GM21619 (cell line): ENCODE measurements at regions not wholly inside any gene's neighbourhood (a gene's known extent, or its start where the extent isn't known, plus 50 kb on each side); places are given as distances from the start of the nearest gene placed in this dataset.

Source experiments
- ATAC-seq: cut with Tn5 transposase; IDR thresholded peaks from one replicate; pipeline ENCODE4 v1.9.1; 2021; ENCODE audit not compliant: unreplicated experiment

DNA sequence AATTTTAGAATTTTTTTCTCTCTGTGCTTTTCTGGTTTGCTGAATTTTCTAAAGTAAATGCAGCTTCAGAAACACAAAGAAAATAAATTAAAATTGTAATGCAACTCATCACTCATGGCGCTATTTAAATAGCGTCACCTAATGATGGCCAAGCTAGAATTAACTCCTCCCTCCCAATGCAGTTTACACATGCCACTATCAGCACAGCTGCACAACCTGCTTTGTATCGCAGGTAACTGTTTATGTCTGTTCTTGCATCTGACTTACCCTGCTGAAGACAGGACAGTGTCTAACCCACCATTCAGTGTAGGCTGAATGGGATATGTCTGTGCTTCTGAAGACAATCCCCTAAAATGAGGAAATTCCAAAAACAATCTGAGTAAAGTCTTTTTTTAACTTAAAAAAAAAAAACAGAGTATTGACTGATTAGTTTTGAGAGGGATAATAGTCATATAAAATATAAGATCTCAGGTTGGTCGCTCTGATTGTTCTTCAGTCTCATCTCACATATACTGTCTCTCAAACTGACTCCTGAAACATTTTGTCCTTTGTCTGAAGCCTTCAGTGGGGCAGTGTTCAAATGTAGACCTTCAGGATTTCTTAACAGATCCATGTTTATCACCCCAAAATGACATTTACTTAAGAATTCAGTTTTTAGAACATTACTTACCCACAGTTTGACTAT lies 271.4 kb downstream of the ZEB2 start:
- no peak for ATAC-seq

DNA sequence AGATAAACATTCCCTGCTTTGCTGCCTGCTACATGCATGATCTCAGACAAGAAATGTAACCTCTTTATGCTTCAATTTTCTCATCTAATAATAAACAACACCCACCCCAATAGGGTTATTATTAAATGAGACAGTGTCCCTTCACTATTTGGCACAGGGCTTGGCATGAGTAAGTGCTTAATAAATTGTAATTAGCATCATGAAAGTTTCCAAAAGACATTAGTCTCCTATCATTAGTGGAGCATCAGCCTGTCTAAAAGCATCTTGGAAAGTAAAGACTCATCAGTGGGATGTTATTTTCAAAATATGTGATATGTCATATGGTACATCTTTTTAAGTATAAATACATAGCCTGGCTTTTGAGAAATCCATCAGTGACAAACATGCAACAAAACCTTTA lies 275.0 kb downstream of the ZEB2 start:
- no peak for ATAC-seq

DNA sequence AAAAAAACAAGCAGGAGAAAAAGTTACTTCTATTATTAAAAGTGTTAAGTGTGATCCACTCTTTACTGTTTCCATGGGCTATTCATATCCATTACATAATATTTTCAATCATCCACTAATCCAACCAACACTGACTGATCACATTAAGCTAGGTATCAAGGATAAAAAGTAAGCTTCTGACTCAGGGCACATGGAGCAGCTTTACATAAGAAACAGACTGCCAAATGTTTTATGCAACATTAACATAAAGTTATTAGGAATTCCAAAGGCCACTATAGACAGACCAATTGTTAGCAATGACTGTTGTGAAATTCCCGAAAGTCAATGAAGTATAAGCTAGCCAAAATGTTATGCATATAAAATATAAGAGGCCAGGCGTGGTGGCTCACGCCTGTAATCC lies 277.6 kb downstream of the ZEB2 start:
- no peak for ATAC-seq

DNA sequence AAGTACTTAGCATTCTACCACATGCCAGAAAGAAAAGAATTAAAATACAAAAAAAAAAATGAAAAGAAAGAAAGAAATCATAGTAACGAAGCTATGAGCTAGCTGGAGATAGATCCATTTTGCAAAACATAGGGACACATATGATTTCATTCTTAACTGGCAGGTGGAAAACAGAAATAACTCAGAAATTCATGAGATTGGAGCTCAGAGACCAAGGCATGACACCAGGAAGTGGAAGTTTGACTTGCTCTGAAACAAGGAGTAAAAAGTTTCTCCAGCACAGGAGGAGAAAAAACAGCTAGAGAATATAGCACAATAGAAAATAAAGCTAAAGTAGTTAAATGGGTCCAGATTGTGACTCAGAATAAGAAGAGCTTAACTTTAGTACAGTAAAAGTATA lies 278.1 kb downstream of the ZEB2 start:
- no peak for ATAC-seq

DNA sequence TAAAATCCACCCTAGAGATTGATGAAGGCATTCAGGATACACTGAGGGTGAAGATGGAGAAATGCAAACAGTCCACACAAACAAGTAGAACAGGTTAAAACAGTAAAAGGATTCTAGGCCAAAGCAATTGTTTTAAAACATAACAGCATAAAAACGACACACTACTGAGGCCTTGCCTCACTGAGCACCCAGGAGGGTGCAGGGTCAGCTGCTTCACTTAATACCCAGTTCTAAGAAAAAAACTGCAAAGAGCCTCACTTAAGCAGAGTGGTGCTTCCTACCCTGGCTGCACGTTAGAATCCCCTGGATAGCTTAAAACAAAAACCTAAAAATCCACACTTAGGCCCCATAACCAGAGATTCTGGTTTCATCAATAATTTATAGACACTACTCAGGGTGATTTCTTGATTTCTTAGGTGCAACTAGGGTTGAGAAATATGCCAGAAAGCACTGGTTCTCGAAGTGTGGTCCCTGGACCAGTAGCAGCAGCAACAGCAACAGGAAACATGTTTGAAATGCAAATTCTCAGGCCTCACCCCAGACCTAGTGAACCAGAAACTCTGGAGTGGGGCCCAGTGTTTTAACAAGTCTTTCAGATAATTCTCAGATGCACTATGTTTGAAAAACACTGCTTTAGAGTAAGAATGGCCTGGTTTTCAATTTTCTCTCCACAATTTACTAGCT lies 279.1 kb downstream of the ZEB2 start:
- ATAC-seq: peak; percentile 84

GRCh38 chr2:144239726-144240125 lies 280.2 kb downstream of the ZEB2 start:
- no peak for ATAC-seq

DNA sequence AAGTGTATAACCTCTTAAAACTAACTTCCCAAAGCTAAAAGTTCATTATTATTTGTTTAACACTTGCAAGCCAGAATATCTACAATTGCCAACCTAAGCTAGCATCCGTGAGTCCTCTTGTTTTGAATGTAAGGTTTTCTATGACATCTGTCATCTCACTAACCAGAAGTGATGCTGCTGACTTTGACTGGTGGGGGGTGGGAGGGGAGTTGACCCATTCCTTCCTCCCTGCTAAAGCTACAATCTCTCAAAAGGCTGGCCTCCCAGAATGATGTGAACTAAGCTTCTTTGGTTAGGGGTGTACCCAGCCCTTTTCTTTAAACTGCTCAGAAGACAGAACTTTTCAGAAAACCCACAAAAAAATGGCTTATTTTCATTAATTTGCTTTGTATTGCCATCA lies 280.6 kb downstream of the ZEB2 start:
- no peak for ATAC-seq

DNA sequence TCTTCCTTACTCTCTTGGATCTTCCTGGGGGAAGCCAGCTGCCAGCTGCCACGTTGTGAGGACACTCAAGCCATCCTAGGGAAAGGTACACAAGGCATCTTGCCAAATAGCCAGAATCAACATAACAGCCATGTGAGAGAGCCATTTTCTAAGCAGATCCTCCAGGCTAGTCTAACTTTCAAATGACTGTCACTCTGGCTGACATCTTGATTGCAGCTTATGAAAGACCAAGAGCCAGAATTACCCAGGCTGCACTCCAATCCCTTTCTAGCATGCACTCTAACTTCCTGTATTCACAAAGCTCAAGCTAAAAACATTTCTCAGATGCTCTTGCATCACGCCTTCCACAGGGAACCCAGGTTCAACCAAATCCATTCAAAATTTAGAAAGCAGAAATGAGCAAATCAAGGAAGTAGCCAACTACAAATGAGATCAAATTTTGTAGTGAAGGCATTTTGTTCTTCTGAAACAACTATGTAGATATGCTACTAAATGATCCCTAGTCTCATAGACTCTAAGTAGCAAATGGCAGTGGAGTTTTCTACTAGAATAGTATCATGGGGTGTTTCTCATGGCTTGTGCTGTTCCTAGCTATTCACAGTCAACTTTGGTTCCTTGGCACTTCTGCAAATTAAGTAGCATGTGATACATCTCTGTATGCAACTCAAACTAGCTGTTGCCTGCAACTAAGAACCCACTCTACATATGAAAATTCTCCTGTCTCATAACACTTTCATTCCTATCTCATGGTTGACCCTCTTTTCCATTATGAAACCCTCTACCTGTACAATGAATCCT lies 281.9 kb downstream of the ZEB2 start:
- no peak for ATAC-seq

DNA sequence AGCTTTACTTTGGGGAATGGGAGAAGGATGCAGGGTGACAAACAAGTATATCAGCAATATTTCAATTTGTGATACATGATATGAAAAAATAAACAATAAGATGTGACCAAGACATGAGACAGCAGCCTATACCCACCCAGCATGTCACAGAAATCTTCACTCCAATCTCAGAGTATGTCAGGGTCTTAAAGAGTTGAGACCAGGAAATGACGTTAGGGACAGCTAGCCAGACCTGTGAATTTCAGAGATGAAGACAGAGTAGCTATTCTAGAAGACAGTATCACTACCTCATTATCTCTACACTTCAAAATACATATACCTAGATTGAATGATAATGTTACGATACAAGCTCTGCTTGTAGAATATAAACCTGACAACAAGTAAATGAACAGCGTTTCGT lies 282.8 kb downstream of the ZEB2 start:
- ATAC-seq: no peak

GRCh38 chr2:144235050-144235449 lies 284.9 kb downstream of the ZEB2 start:
- ATAC-seq: no peak

DNA sequence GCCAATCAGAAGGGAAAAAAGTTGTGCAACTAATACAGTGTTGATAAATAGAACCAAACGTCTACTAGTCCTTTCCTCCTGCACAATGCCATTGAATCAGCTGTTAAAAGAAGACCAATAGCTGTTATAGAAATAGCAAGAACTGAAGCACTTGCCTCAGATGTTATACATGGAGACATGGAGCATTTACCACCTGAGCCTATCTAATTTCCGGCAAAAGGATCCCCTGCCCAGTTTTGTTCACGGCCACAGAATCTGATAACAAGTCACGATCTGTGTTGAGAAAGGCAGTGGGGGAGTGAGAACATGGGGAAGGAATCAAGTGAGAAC lies 285.4 kb downstream of the ZEB2 start:
- no peak for ATAC-seq

DNA sequence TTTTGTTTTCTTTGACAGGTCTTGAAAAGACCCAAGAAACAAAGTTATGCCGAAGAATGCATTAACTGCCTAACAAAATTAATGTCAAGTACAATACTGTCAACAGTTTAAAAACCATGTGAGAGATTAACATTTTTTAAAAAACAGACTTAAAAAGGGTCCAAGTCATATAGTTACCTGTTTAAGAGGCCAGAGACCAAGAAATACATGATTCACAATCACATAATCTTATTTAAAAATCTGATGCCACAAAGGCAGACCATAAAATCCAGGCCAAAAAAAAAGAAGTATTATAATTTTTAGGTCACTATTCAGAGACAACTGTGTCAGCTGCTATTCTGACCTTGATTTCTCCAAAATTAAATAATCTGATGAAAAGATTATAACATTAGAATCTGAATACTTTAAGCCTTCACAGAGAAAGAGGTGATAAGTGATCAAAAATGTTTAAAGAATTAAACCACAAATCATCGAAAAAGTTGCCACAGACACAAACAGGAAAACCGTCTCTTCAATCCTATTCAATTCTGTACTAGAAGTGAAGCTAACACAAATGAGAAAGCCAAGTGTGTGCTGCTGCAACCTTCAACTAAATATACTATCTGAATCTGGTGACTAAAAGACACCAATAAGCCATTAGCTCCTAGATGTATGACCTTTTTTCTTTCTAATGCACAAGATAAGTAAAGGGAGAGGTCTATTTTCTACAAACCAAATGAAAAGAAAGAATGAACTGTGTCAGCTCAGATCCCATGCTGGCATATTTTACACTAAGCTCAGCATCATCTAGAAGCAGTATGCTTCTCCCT lies 286.0 kb downstream of the ZEB2 start:
- no peak for ATAC-seq

DNA sequence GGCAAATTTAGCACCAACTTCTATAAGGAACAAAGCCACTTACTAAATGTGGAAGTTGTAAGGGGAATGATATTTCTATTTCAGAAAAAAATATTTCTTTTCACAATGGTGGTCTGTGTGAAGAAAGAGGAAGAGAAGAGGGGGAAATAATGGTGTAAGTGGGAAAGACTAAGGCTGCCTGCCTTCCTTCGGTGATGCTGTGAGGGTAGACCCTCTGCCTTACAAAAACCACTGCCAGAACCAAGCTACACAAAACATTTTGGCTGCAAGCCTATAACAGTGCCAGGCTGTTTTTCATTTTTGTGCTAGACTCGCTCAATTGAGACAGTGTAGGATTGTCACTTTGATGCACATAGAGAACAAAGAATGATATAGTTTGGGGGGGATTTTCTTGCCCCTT lies 286.6 kb downstream of the ZEB2 start:
- ATAC-seq: no peak

GRCh38 chr2:144230448-144231085 lies 289.4 kb downstream of the ZEB2 start:
- no peak for ATAC-seq

DNA sequence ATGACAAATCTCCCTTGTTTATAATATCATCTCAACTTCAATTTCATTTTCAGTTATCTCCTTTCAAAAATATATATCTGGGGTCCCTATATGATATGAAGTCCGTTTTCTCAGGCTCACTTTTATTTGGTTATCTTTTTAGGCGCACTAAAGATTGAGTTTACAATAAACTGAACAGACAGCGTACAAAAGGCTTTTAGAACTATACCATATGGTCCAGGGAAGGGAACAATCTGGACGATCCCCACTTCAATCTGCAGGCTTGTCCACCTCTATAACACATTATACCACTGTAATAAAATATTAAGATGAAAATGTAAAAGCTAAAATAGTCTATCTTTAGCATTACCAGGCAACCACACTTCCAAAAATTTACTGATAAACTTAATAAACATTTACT lies 289.9 kb downstream of the ZEB2 start:
- no peak for ATAC-seq

GRCh38 chr2:144229296-144229695 lies 290.6 kb downstream of the ZEB2 start:
- ATAC-seq: no peak

- ATAC-seq: no peak
Observed at GRCh38 chr2:144227427-144228105, 292.4 kb downstream of the ZEB2 start.

- no peak for ATAC-seq
Observed at GRCh38 chr2:144225076-144225475, 294.8 kb downstream of the ZEB2 start.

GRCh38 chr2:144224472-144224871 lies 295.4 kb downstream of the ZEB2 start:
- ATAC-seq: no peak

- ATAC-seq: no peak
Observed at GRCh38 chr2:144219979-144220378, 299.9 kb downstream of the ZEB2 start.
